Prostate gland (tissue), 2 donors: ENCODE measurements at regions not wholly inside any gene's neighbourhood (a gene's known extent, or its start where the extent isn't known, plus 50 kb on each side); places are given as distances from the start of the nearest gene placed in this dataset.
"Not testable (repeated sequence)": the region's sequence is repeated elsewhere in the genome, so short reads cannot be mapped to it uniquely, and the experiment has no call there.

Experiments
- DNase-seq: peaks from one replicate; pipeline ENCODE4 v3.0.0-alpha.2; 2019; ENCODE audit warnings: low spot score
- H3K27ac ChIP-seq, 2 donors: fragments of 200-600 bp; sonication (generic); 2 replicates each; pipeline ENCODE4 v1.5.1; 2017 to 2019
- H3K27me3 ChIP-seq: fragments of 200-600 bp; sonication (generic); replicated peaks from 2 replicates; pipeline ENCODE4 v1.5.1; 2019; ENCODE audit not compliant: insufficient read depth
- H3K36me3 ChIP-seq, 2 donors: fragments of 200-600 bp; sonication (generic); 1 replicate in 1 of 2; 2 replicates in 1 of 2; pipeline versions ENCODE4 v1.5.1 to v1.8.1; 2017 to 2019
- H3K4me1 ChIP-seq: fragments of 200-600 bp; sonication (generic); replicated peaks from 2 replicates; pipeline ENCODE4 v1.5.1; 2019
- H3K4me3 ChIP-seq, 2 donors: fragments of 200-600 bp; sonication (generic); 2 replicates each; pipeline ENCODE4 v1.5.1; 2017 to 2019
- H3K9me3 ChIP-seq: fragments of 200-600 bp; sonication (generic); 2 replicates; pipeline ENCODE4 v1.5.1; 2017
- CTCF ChIP-seq, 4 experiments: fragments of 200-600 bp in 2 of 4; fragments of 450-650 bp in 2 of 4; sonication (generic) in 2 of 4; IDR thresholded peaks; 1 replicate in 3 of 4; 2 replicates in 1 of 4; pipeline ENCODE4 v1.5.1; 2016 to 2019; ENCODE audit warnings: antibody characterized with exemption in 4 of 4, mild to moderate bottlenecking in 2 of 4, moderate library complexity in 2 of 4
- POLR2A ChIP-seq: fragments of 450-650 bp; IDR thresholded peaks from one replicate; pipeline ENCODE4 v1.6.1; 2016; ENCODE audit warnings: antibody characterized with exemption, mild to moderate bottlenecking
- POLR2AphosphoS5 ChIP-seq: sonication (generic); formaldehyde crosslinking; IDR thresholded peaks from one replicate; pipeline ENCODE4 v1.6.1; 2017; ENCODE audit warnings: antibody characterized with exemption
- WGBS: methylation state at CpG from one replicate; pipeline ENCODE4 v1.1.5; 2018; 5-methylcytosine and 5-hydroxymethylcytosine counted together
- intact Hi-C: fragments of 100-400 bp; cut with DNase I; formaldehyde crosslinking; loops from one replicate; pipeline ENCODE4 v1.14.2; 2022

GRCh38 chr2:190150413-190150812, 87.9 kb upstream of the MSTN start:
- intact Hi-C loops: no loop called here
- no peak for DNase-seq
- no peak overlapping the region for H3K27ac ChIP-seq
- 89% methylated on average over 3 of the region's 3 CpGs for WGBS
- H3K4me3 ChIP-seq: no peak overlapping the region
- H3K36me3 ChIP-seq: no peaks in the 10 kb centered on the region
- no peaks in the 10 kb centered on the region for H3K9me3 ChIP-seq
- H3K4me1 ChIP-seq: no peaks in the 10 kb centered on the region
- TF ChIP-seq CTCF (IDR thresholded peaks at IDR 0.05) (no peak), POLR2A (no peak), POLR2AphosphoS5 (no peak)
- H3K27me3 ChIP-seq: no peaks in the 10 kb centered on the region

- no peaks in the 10 kb centered on the region for H3K27me3 ChIP-seq
- no peaks in the 10 kb centered on the region for H3K9me3 ChIP-seq
- DNase-seq: no peak
- H3K27ac ChIP-seq: no peak overlapping the region
- H3K4me3 ChIP-seq: no peak overlapping the region
- intact Hi-C loops: no loop called here
- H3K36me3 ChIP-seq: no peaks in the 10 kb centered on the region
- no peaks in the 10 kb centered on the region for H3K4me1 ChIP-seq
- TF ChIP-seq POLR2AphosphoS5: no peak
- no peak for TF ChIP-seq POLR2A
- TF ChIP-seq CTCF (IDR thresholded peaks at IDR 0.05): no peak
- WGBS: 55% methylated on average over 6 of the region's 6 CpGs
Measured at GRCh38 chr2:190149908-190150307, 87.4 kb upstream of the MSTN start.

GRCh38 chr2:190149200-190149599, 86.7 kb upstream of the MSTN start:
- no peaks in the 10 kb centered on the region for H3K9me3 ChIP-seq
- H3K27ac ChIP-seq: no peak overlapping the region
- H3K36me3 ChIP-seq: no peaks in the 10 kb centered on the region
- no peak for DNase-seq
- no peaks in the 10 kb centered on the region for H3K27me3 ChIP-seq
- TF ChIP-seq POLR2A (no peak), POLR2AphosphoS5 (no peak), CTCF (IDR thresholded peaks at IDR 0.05) (no peak)
- no peaks in the 10 kb centered on the region for H3K4me1 ChIP-seq
- WGBS: 95% methylated on average over 4 of the region's 4 CpGs
- intact Hi-C loops: no loop called here
- H3K4me3 ChIP-seq: no peak overlapping the region

GRCh38 chr2:190146109-190146508, 83.6 kb upstream of the MSTN start:
- WGBS: 94% methylated on average over 5 of the region's 5 CpGs
- intact Hi-C loops, H3K9me3 ChIP-seq, H3K36me3 ChIP-seq, DNase-seq, H3K27me3 ChIP-seq, H3K4me1 ChIP-seq, H3K27ac ChIP-seq, H3K4me3 ChIP-seq: not testable (repeated sequence)

- WGBS: 97% methylated on average over 2 of the region's 2 CpGs
- H3K9me3 ChIP-seq, H3K27ac ChIP-seq, H3K4me1 ChIP-seq, H3K36me3 ChIP-seq, H3K4me3 ChIP-seq, intact Hi-C loops, DNase-seq, H3K27me3 ChIP-seq: not testable (repeated sequence)
Measured at GRCh38 chr2:190140474-190140873, 77.9 kb upstream of the MSTN start.

- Histone ChIP-seq H3K36me3 (no peaks in the 10 kb centered on the region), H3K4me1 (no peaks in the 10 kb centered on the region), H3K27ac (no peak overlapping the region), H3K27me3 (no peaks in the 10 kb centered on the region), H3K9me3 (no peaks in the 10 kb centered on the region), H3K4me3 (no peak overlapping the region)
- intact Hi-C loops: no loop called here
- TF ChIP-seq CTCF (IDR thresholded peaks at IDR 0.05) (no peak), POLR2A (no peak), POLR2AphosphoS5 (no peak)
- DNase-seq: no peak
- 93% methylated on average over 1 of the region's 1 CpG for WGBS
Measured at GRCh38 chr2:190139371-190139770, 76.8 kb upstream of the MSTN start.
